HG03378 (cell line): ENCODE measurements at regions not wholly inside any gene's neighbourhood (a gene's known extent, or its start where the extent isn't known, plus 50 kb on each side); places are given as distances from the start of the nearest gene placed in this dataset.
A peak's percentile ranks its signal among the peaks of the same experiment; 100 is the strongest.

ENCODE experiments used
- ATAC-seq: cut with Tn5 transposase; IDR thresholded peaks from one replicate; pipeline ENCODE4 v1.9.1; 2021; ENCODE audit warnings: mild to moderate bottlenecking, moderate library complexity; ENCODE audit not compliant: unreplicated experiment

DNA sequence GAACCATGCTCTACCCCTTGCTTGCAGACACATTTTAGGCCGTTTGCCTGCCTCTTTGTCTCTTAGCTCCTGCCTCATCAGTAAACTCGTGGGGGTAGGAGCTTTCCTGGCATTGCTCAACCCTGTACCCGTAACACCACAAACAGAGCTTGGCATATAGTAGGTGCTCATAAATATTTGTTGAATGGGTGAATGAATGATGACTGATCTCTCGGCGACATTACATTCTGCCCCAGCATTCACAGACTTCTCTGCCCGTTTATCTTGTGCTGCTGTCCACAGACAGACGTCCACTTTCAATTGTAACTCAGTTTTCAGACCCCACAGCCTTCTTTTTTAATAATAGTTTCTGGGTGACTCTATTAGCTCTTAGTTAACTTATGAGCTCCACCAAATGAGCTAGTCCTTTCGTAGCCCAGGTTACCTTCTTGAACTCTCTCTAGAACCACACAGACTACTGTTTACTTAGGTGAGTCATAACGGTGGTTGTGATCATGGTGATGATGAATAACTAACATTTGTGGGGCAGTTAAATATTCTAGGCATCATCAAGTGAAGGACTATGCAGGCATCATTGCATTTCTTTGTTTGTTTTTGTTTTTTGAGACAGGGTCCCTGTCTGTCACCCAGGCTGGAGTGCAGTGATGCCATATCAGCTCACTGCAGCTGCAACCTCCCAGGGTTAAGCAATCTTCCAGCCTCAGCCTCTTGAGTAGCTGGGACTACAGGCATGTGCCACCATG, 188.4 kb downstream of the ADAMTS15 start:
- peak; percentile 80 for ATAC-seq

DNA sequence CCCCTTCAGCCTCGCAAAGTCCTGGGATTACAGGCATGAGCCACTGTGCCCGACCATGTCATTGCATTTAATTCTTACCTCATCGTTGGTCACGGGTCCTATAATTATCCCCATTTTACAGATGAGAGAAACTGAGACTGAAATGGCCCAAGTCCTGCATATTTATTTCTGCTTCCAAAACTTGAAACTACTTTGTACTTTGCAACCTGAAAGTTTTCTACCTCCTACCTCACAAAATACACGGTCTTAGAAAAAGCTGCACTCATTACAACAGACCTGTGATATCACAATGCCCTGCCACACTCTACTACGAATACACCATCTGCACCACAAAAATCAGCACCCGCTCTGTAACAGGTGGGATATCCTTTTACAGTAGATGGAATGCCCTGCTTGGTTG, 189.1 kb downstream of the ADAMTS15 start:
- ATAC-seq = no peak

GRCh38 chr11:130638033-130638432, 189.6 kb downstream of the ADAMTS15 start:
- ATAC-seq = no peak

DNA sequence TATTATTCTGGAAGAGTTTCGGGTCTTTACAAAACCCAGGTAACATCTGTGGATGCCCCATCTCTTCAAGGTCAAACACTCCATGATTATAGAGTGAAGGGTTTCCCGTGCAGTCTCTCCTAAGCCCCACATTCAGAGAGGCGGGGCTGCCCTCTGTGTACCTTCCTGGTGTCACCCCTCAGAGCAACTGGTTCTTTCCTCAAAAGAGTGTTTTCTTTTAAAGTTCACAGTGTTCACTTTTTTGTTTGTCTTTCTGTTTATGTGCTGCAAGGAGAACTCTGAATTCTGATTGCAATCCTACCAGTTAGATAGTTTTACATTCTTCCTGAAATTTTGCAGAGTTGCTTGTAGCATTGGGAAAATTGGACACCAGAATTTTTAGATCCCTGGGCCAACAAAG, 190.2 kb downstream of the ADAMTS15 start:
- no peak for ATAC-seq

DNA sequence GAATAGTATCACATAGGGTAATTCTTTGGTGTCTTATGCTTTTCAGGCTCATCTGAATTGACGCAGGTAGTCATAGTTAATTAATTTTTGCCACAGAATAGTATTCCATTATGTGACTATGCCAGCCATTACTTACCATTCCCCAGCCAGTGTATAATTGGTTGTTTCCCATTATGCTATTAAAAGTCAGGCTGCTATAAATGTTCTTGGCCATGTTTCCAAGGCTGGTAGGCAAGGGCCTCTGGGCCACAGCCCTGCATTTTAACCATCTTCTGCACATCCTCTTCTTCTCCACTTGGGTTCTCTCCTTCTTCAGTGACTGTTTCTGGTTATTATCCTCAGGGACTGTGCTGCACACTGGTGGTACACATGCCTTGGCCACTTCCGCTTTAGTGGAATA, 190.9 kb downstream of the ADAMTS15 start:
- no peak for ATAC-seq

DNA sequence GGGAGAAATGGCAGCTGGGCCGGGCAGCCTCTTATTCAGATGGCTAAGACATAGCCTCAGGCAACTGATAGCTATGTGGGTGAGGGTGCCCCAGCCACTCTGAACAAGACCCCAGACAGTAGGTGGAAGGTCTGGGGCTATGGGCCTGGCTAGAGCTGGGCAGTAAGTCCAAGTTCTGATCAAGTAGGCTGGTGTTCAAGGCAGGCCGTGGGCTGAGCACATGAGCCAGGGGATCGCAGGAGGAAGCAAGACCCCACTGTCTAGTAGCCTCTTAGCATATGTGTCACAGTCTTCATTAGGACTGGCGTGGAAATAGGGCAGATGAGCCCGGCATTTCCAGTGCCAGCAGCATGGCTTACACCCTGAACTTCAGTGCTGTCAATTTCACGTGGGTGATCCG, 192.1 kb downstream of the ADAMTS15 start:
- ATAC-seq = no peak

DNA sequence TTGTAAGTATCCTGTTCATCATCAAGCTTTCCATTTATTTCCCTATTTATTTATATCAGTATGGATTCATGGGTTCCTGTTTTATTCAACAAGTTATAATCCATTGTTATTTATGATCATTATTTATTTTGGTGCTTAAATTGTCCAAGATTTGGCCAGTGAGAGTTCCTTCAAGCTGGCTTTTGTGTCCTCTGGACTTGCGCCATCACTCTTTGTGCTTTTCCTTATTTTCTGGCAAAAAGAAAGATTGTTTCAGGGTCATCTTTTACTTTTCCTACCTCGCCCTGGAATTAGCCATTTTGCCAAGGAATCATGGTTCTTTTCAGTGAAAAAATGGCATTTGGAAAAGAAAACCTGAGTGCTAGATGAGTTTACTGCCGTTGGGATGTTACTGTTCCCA, 193.4 kb downstream of the ADAMTS15 start:
- ATAC-seq = no peak

GRCh38 chr11:130642994-130643393, 194.5 kb downstream of the ADAMTS15 start:
- ATAC-seq = no peak

- ATAC-seq = no peak
Observed at GRCh38 chr11:130644187-130644586, 195.7 kb downstream of the ADAMTS15 start.

DNA sequence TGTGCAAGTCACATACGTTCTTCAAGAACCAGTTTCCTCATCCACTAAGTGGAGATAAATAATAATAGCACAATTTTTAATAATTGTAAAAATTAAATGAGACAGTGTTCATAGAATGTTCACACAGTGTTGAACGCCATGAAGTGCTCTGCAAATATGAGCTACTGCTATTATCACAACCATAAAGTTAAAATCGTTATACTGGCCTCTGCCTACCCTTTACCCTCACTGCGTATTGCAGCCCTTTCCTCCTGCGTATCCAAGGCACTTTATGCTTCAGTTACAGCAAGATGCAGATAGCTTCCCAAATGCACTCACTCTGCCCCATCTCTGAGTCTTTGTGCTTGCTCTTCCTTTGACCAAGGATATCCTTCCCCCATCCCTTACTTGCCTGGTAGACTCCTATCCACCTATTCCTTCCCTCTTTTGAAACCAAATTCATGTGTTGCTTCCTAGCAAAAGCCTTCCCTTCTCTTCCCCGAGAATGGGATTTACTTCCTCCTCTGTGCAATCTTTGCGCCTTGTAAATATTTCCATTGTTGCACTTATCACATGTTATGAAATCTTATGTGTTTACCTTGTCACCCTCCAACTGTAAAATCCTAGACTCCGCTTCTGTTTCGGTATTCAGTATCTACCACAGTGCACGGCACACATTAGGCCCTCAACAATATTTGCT, 196.9 kb downstream of the ADAMTS15 start:
- ATAC-seq = no peak

DNA sequence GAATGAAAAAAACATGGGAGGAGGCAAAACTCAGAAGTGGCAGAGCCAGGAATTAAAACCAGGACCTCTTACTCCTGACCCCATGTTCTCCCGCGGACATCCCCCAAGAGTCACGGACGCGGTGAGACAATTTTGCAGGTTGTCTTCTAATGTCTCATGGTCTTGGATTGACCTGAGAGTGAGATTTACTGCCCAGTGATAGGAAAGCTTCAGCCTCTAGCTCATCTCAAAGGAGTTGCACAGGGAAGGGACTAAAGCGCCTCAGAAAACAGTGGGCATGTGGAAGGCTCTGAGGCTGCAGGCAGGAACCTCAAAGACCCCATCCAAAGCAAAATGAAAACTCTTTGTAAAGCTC, 197.4 kb downstream of the ADAMTS15 start:
- ATAC-seq = no peak

GRCh38 chr11:130646881-130647280, 198.4 kb downstream of the ADAMTS15 start:
- ATAC-seq = no peak

- no peak for ATAC-seq
Observed at GRCh38 chr11:130647371-130647770, 198.9 kb downstream of the ADAMTS15 start.

DNA sequence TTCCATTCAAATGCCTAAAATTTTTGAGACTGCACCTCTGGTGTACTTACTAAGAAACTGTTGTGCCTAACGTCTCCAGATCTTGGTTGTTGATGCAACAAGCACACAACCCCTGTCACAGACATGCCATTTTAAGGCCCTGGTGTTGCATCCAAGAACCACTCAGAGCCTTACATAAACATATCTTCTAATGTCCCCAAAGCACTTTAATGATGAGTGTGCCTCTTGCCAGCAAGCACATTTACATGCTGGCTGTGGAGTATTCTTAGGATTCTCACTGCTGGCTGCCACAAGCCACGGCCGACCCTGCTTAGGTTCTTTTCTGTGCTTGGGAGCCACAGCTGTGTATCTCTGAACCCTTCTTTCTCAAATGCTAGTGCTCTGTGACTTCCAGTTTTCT, 201.4 kb downstream of the ADAMTS15 start:
- ATAC-seq = no peak

DNA sequence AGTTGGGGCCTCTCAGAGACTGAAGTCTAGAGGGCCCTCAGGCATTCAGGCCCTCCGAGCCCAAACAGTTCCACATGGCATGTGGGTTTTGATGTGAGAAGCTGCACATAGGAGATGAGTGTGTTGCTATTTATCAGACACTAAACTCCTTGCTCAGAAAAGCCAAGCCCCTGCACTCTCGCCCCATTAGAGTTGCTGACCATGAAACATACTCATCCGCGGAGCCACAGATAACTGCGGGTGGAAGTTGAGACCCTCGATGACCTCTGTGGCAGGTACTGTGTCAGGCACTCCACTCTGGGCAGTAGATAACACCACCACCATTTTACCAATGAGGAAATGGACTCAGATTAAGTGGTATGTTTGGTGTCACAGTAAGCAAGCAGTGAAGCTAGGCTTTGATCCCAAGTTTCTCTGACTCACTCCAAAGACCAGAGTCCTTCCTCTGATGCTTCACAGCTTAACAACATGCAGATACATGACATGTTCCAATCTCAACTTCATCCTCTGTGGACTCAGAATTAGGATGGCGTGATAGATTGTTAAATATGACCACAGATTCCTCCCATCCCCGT, 202.1 kb downstream of the ADAMTS15 start:
- ATAC-seq = no peak

- ATAC-seq = no peak
Observed at GRCh38 chr11:130651066-130651855, 202.8 kb downstream of the ADAMTS15 start.

GRCh38 chr11:130652671-130653335, 204.4 kb downstream of the ADAMTS15 start:
- no peak for ATAC-seq

GRCh38 chr11:130653838-130654636, 205.6 kb downstream of the ADAMTS15 start:
- ATAC-seq = no peak

GRCh38 chr11:130655300-130655699, 206.9 kb downstream of the ADAMTS15 start:
- ATAC-seq = no peak

GRCh38 chr11:130666781-130667251, 218.4 kb downstream of the ADAMTS15 start:
- no peak for ATAC-seq
